ENCODE measurements at regions not wholly inside any gene's neighbourhood (a gene's known extent, or its start where the extent isn't known, plus 50 kb on each side); places are given as distances from the start of the nearest gene placed in this dataset.

GRCh38 chr3:72479651-72480215, 368.5 kb downstream of the SHQ1 start:
- Histone ChIP-seq H2AFZ (ENCODE audit: low read length) (no peak overlapping the region), H3K4me2 (ENCODE audit: low read depth, low read length, poor library complexity, severe bottlenecking) (no peak overlapping the region), H3K27ac (ENCODE audit: low read length) (no peak overlapping the region), H3K4me3 (ENCODE audit: low read length) (no peak overlapping the region), H3K9ac (ENCODE audit: low read length) (no peak overlapping the region), H3K4me1 (ENCODE audit: low read length) (no peaks in the 10 kb centered on the region), H3K9me3 (ENCODE audit: low read length) (no peaks in the 10 kb centered on the region), H3K27me3 (ENCODE audit: low read length) (no peaks in the 10 kb centered on the region), H3K36me3 (ENCODE audit: insufficient read depth, low read length) (no peaks in the 10 kb centered on the region), H3K79me2 (ENCODE audit: low read length) (no peaks in the 10 kb centered on the region), H3K9me2 (replicated peaks; ENCODE audit: insufficient read depth, low read length) (no peaks in the 10 kb centered on the region), H4K20me1 (ENCODE audit: insufficient read depth, low read depth, low read length) (no peaks in the 10 kb centered on the region)
- no peak for DNase-seq

GRCh38 chr3:72476139-72476483, 372.1 kb downstream of the SHQ1 start:
- Histone ChIP-seq H3K9me3 (ENCODE audit: low read length) (no peaks in the 10 kb centered on the region), H3K79me2 (ENCODE audit: low read length) (no peaks in the 10 kb centered on the region), H3K4me1 (ENCODE audit: low read length) (no peaks in the 10 kb centered on the region), H3K4me3 (ENCODE audit: low read length) (no peak overlapping the region), H3K27ac (ENCODE audit: low read length) (no peak overlapping the region), H3K36me3 (ENCODE audit: insufficient read depth, low read length) (no peaks in the 10 kb centered on the region), H3K9me2 (replicated peaks; ENCODE audit: insufficient read depth, low read length) (no peaks in the 10 kb centered on the region; the same call in 1 of the 2 replicates), H3K9ac (ENCODE audit: low read length) (no peak overlapping the region), H4K20me1 (ENCODE audit: insufficient read depth, low read depth, low read length) (no peaks in the 10 kb centered on the region), H2AFZ (ENCODE audit: low read length) (no peak overlapping the region), H3K27me3 (ENCODE audit: low read length) (no peaks in the 10 kb centered on the region), H3K4me2 (ENCODE audit: low read depth, low read length, poor library complexity, severe bottlenecking) (no peak overlapping the region)
- no peak for DNase-seq

- Histone ChIP-seq H3K27me3 (ENCODE audit: low read length) (no peaks in the 10 kb centered on the region), H3K9ac (ENCODE audit: low read length) (no peak overlapping the region), H3K4me3 (ENCODE audit: low read length) (no peak overlapping the region), H3K27ac (ENCODE audit: low read length) (no peak overlapping the region), H4K20me1 (ENCODE audit: insufficient read depth, low read depth, low read length) (no peaks in the 10 kb centered on the region), H3K79me2 (ENCODE audit: low read length) (no peaks in the 10 kb centered on the region), H2AFZ (ENCODE audit: low read length) (no peak overlapping the region), H3K4me2 (ENCODE audit: low read depth, low read length, poor library complexity, severe bottlenecking) (no peak overlapping the region), H3K9me2 (replicated peaks; ENCODE audit: insufficient read depth, low read length) (no peaks in the 10 kb centered on the region; the same call in 1 of the 2 replicates), H3K4me1 (ENCODE audit: low read length) (no peaks in the 10 kb centered on the region), H3K9me3 (ENCODE audit: low read length) (no peaks in the 10 kb centered on the region), H3K36me3 (ENCODE audit: insufficient read depth, low read length) (no peaks in the 10 kb centered on the region)
- DNase-seq: no peak
Observed at GRCh38 chr3:72475258-72476138, 372.7 kb downstream of the SHQ1 start.

GRCh38 chr3:72474775-72475174, 373.5 kb downstream of the SHQ1 start:
- no peaks in the 10 kb centered on the region for H3K4me1 ChIP-seq (ENCODE audit: low read length)
- H3K4me3 ChIP-seq (ENCODE audit: low read length): no peak overlapping the region
- no peaks in the 10 kb centered on the region for H3K9me3 ChIP-seq (ENCODE audit: low read length)
- no peaks in the 10 kb centered on the region for H4K20me1 ChIP-seq (ENCODE audit: insufficient read depth, low read depth, low read length)
- H3K27me3 ChIP-seq (ENCODE audit: low read length): no peaks in the 10 kb centered on the region
- no peak overlapping the region for H3K27ac ChIP-seq (ENCODE audit: low read length)
- no peak overlapping the region for H3K9ac ChIP-seq (ENCODE audit: low read length)
- no peaks in the 10 kb centered on the region; the same call in 1 of the 2 replicates for H3K9me2 ChIP-seq (replicated peaks; ENCODE audit: insufficient read depth, low read length)
- H3K79me2 ChIP-seq (ENCODE audit: low read length): no peaks in the 10 kb centered on the region
- no peak overlapping the region for H3K4me2 ChIP-seq (ENCODE audit: low read depth, low read length, poor library complexity, severe bottlenecking)
- no peak overlapping the region for H2AFZ ChIP-seq (ENCODE audit: low read length)
- no peak for DNase-seq
- H3K36me3 ChIP-seq (ENCODE audit: insufficient read depth, low read length): no peaks in the 10 kb centered on the region

GRCh38 chr3:72473156-72473555, 375.1 kb downstream of the SHQ1 start:
- no peak overlapping the region for H3K9ac ChIP-seq (ENCODE audit: low read length)
- H2AFZ ChIP-seq (ENCODE audit: low read length): no peak overlapping the region
- H3K9me3 ChIP-seq (ENCODE audit: low read length): no peaks in the 10 kb centered on the region
- DNase-seq: no peak
- H3K4me2 ChIP-seq (ENCODE audit: low read depth, low read length, poor library complexity, severe bottlenecking): no peak overlapping the region
- no peak overlapping the region for H3K4me3 ChIP-seq (ENCODE audit: low read length)
- no peaks in the 10 kb centered on the region for H3K79me2 ChIP-seq (ENCODE audit: low read length)
- H3K36me3 ChIP-seq (ENCODE audit: insufficient read depth, low read length): no peaks in the 10 kb centered on the region
- no peaks in the 10 kb centered on the region for H3K27me3 ChIP-seq (ENCODE audit: low read length)
- no peak overlapping the region for H3K27ac ChIP-seq (ENCODE audit: low read length)
- no peaks in the 10 kb centered on the region for H4K20me1 ChIP-seq (ENCODE audit: insufficient read depth, low read depth, low read length)
- no peaks in the 10 kb centered on the region for H3K4me1 ChIP-seq (ENCODE audit: low read length)
- no peaks in the 10 kb centered on the region; the same call in 1 of the 2 replicates for H3K9me2 ChIP-seq (replicated peaks; ENCODE audit: insufficient read depth, low read length)

- Histone ChIP-seq H3K4me2 (ENCODE audit: low read depth, low read length, poor library complexity, severe bottlenecking) (no peak overlapping the region), H3K4me1 (ENCODE audit: low read length) (peaks cover 3% of the 10 kb centered on the region; the same call in 1 of the 2 replicates), H3K79me2 (ENCODE audit: low read length) (no peaks in the 10 kb centered on the region), H3K27ac (ENCODE audit: low read length) (no peak overlapping the region), H3K4me3 (ENCODE audit: low read length) (no peak overlapping the region), H2AFZ (ENCODE audit: low read length) (no peak overlapping the region), H3K9me3 (ENCODE audit: low read length) (no peaks in the 10 kb centered on the region), H3K9me2 (replicated peaks; ENCODE audit: insufficient read depth, low read length) (no peaks in the 10 kb centered on the region; the same call in 1 of the 2 replicates), H3K36me3 (ENCODE audit: insufficient read depth, low read length) (no peaks in the 10 kb centered on the region), H3K9ac (ENCODE audit: low read length) (no peak overlapping the region), H3K27me3 (ENCODE audit: low read length) (no peaks in the 10 kb centered on the region), H4K20me1 (ENCODE audit: insufficient read depth, low read depth, low read length) (no peaks in the 10 kb centered on the region)
- DNase-seq: no peak
Observed at GRCh38 chr3:72470904-72471417, 377.3 kb downstream of the SHQ1 start.

- no peak overlapping the region for H3K9ac ChIP-seq (ENCODE audit: low read length)
- H3K27ac ChIP-seq (ENCODE audit: low read length): no peak overlapping the region
- H3K4me1 ChIP-seq (ENCODE audit: low read length): peaks cover 5% of the 10 kb centered on the region; the same call in 1 of the 2 replicates
- peak; percentile 54 for DNase-seq
- H3K36me3 ChIP-seq (ENCODE audit: insufficient read depth, low read length): no peaks in the 10 kb centered on the region
- no peak overlapping the region for H2AFZ ChIP-seq (ENCODE audit: low read length)
- H3K79me2 ChIP-seq (ENCODE audit: low read length): no peaks in the 10 kb centered on the region
- H3K27me3 ChIP-seq (ENCODE audit: low read length): no peaks in the 10 kb centered on the region
- no peaks in the 10 kb centered on the region for H3K9me2 ChIP-seq (replicated peaks; ENCODE audit: insufficient read depth, low read length)
- no peaks in the 10 kb centered on the region for H3K9me3 ChIP-seq (ENCODE audit: low read length)
- H3K4me2 ChIP-seq (ENCODE audit: low read depth, low read length, poor library complexity, severe bottlenecking): no peak overlapping the region
- no peak overlapping the region for H3K4me3 ChIP-seq (ENCODE audit: low read length)
- no peaks in the 10 kb centered on the region for H4K20me1 ChIP-seq (ENCODE audit: insufficient read depth, low read depth, low read length)
Observed at GRCh38 chr3:72465853-72466252, 382.4 kb downstream of the SHQ1 start.

- Histone ChIP-seq H4K20me1 (ENCODE audit: insufficient read depth, low read depth, low read length) (no peaks in the 10 kb centered on the region), H2AFZ (ENCODE audit: low read length) (no peak overlapping the region), H3K9me2 (replicated peaks; ENCODE audit: insufficient read depth, low read length) (no peaks in the 10 kb centered on the region), H3K36me3 (ENCODE audit: insufficient read depth, low read length) (no peaks in the 10 kb centered on the region), H3K27ac (ENCODE audit: low read length) (no peak overlapping the region), H3K9me3 (ENCODE audit: low read length) (no peaks in the 10 kb centered on the region), H3K4me2 (ENCODE audit: low read depth, low read length, poor library complexity, severe bottlenecking) (no peak overlapping the region), H3K79me2 (ENCODE audit: low read length) (no peaks in the 10 kb centered on the region), H3K4me1 (ENCODE audit: low read length) (peaks cover 5% of the 10 kb centered on the region; the same call in 1 of the 2 replicates), H3K9ac (ENCODE audit: low read length) (no peak overlapping the region), H3K27me3 (ENCODE audit: low read length) (no peaks in the 10 kb centered on the region), H3K4me3 (ENCODE audit: low read length) (no peak overlapping the region)
- no peak for DNase-seq
Observed at GRCh38 chr3:72463083-72463482, 385.2 kb downstream of the SHQ1 start.
